Right lobe of liver (tissue), 4 donors: ENCODE measurements at regions not wholly inside any gene's neighbourhood (a gene's known extent, or its start where the extent isn't known, plus 50 kb on each side); places are given as distances from the start of the nearest gene placed in this dataset.

ENCODE experiments used
- CTCF ChIP-seq, 4 donors: fragments of 200-600 bp in 3 of 4; fragments of 450-650 bp in 1 of 4; IDR thresholded peaks; one replicate each; pipeline versions ENCODE4 v1.5.1 to v1.8.0; 2016 to 2022; ENCODE audit warnings: antibody characterized with exemption in 4 of 4, mild to moderate bottlenecking in 2 of 4
- POLR2A ChIP-seq: fragments of 450-650 bp; IDR thresholded peaks from one replicate; pipeline ENCODE4 v1.6.1; 2017; ENCODE audit warnings: antibody characterized with exemption, mild to moderate bottlenecking
- donor health status: DM: no; HTN: no; CAD: no.
- donor health status: DM: no; HTN: no; CAD: no.
- donor health status: DM: no; HTN: yes; CAD: no.

DNA sequence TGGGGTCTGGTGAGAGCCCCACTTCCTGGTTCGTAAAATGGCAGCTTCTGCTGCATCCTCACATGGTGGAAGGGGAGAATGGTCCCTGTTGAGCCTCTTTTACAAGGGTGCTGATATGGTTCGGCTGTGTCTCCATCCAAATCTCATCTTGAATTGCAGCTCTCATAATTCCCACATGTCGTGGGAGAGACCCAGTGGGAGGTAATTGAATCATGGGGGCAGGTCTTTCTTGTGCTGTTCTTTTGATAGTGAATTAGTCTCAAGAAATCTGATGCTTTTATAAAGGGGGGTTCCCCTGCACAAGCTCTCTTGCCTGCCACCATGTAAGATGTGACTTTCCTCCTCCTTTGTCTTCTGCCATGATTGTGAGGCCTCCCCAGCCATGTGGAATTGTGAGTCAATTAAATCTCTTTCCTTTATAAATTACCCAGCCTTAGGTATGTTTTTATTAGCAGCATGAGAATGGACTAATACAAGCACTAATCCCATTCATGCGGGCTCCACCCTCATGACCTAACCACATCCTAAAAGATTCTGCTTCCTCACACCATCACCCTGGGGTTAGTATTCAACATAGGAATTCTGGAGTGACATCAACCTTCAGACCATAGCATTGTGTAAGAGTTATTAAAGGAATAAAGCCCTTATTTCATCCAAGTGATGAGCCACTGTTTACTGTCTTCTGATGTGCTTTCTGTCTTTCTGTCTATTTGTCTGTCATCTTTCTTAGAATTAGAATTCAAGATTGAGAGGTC, 159.0 kb upstream of the IRS2 start:
- TF ChIP-seq POLR2A (no peak), CTCF (IDR thresholded peaks at IDR 0.05) (no peak)
